ENCODE measurements at regions not wholly inside any gene's neighbourhood (a gene's known extent, or its start where the extent isn't known, plus 50 kb on each side); places are given as distances from the start of the nearest gene placed in this dataset.
"Not testable (repeated sequence)": the region's sequence is repeated elsewhere in the genome, so short reads cannot be mapped to it uniquely, and the experiment has no call there.

DNA sequence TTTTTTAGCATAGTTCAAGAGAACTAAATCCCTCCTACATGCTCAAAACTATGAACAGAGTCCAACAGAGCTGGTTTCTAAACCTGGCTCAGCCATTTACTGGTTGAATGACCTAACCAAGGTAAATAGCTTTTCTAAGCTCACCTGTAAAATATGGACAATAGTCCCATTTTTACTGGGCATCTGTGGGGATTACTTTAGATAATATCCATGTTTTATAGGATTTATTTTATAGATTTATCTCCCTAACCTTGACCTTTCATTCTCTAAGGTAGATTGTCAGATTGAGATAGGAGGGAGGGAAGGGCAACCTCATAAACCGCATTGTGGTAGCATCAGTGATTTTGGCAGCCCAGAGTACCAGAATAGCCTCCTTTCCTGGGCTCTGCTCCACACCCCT, 178.5 kb upstream of the TOX3 start:
- DNase-seq, result no peak

DNA sequence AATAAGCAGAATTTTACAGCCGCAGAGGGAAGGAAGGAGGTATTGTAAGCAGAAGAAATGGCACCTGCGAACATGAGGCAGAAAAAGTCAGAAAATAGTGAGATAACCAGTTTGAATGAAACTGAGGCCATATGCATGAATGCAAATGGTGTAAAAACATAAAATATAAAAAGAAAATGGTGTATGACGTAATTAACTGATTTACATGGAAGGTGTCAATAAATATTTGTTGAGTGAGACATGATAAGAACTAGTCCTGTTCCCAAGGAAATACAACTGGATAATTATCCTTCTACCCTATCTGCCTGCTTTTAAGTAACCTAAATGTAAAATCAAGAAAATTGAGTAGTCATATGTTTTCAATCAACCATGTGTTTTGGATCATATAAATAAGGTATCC, 178.1 kb upstream of the TOX3 start:
- no peak for DNase-seq

DNA sequence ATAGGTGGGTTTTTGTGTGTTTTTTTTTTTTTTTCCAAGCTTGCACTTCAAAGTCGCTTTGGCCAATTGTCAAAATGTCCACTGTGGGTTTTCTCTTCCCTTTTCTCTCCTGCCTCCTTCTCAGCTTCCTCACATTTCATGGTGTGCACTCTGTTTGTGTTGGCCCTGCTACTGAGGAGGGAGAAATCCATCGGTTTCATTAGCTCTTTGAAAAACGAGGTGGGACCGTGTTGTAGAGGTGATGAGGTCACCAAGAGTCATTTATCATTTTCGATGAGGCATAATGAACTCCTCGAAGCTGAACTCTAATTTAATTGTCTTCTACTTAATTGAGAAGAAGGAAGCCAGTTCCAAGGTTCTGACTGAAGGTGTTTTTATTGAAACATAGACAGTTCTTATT, 174.4 kb upstream of the TOX3 start:
- DNase-seq, result no peak

DNA sequence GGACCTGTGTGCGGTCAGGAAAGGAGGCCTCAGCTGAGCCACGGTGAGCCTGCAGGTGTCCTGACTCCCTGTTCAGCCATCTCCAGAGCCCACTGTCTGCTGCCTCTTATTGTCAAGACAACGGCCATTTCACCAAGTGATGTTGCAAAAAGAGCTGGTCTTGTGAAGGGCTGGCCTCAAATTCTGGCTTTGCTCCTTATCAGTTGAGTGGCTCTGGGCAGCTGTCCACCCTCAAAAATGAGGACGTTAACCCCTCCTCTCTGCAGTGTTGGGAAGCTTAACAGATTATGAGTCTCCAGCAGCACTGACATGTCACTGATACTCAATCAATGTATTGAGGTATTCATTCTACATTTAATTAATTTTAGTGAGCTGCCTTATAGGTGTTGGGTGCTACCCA, 171.1 kb upstream of the TOX3 start:
- DNase-seq, result no peak

DNA sequence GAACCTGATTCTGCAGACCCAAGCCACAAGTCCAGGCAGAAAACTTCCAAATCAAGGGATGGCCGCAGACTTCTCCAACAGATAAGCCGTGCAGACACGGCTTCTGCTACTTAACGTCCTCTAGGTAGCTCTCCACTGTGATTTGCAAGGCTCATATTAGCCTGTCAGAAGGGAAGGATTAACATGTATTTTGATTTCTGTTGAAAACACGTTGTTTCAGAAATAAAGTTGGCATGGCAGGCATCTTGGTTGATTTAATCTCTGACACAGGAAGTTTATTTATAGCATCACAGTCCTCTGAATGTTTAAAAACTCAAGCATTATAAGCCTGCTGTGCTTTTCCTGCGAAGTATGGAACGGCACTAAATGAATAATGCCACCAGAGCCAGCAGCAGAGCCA, 166.8 kb upstream of the TOX3 start:
- DNase-seq, result no peak

DNA sequence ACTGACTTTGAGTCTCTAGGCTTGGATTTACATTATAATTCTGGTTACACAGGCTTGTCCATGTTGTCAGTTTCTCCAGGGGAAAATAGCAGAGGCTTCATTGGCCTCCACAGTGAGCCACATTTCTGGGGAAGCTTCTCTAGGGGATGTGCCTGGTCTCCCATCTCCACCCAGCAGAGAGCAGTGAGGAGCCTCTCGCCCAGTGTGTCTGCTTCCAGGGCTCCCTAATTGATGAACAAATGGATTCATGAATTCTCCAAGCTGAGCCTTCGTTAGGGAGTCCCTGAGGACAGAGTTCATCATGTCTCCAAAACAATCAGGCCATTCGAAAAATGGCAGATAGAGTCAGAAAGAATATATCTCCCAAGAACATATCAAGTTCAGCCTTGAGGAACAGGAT, 162.4 kb upstream of the TOX3 start:
- DNase-seq, result no peak

DNA sequence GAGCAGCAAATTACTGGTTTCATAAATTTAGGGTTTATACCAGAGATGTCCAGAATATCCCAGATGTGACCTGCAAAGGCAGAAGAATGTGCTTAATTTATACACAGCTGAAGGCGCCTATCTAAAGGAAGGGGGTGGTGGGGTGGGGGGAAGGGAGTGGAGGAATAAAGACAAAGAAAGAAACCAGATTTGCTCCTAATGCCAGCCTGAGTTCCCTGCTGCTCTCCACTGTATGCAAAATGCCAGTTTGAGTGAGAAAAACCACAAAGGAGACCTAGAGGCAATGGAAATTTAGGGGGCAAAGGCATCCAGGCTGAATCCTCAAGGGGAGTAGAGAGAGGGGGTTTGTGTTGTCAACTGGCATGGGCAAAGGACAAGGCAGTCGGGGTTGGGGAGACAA, 161.5 kb upstream of the TOX3 start:
- no peak for DNase-seq

DNA sequence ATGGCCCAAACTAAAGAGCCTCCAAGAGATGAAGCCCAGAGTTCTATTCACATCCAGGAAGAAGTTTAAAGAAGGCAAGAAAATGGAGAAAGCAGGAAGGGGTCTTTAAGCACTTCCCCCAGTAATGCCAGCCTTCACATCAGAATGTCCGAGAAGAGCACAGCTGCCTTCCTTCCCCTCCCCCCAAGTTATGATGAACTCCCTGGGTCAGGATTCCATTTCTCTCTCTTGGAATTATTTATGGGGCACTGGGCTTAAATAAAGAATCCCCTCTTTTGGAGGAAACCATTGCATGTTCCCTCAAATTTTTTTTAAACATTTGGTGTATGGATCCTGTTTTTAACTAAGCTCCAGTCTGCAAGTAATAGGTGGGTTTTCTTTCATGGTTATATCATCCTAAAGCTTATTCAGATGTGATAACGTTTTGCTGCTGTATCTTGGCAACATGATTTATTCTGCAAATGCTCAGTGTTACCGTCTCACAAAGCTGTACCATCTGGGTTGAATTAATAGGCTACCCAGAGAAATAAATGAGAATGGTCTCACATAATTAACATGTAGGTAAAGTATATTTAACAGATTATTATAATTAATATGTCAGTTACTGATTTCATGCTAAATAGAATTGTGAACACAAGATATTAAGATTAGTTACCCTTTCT, 160.9 kb upstream of the TOX3 start:
- DNase-seq, result no peak

DNA sequence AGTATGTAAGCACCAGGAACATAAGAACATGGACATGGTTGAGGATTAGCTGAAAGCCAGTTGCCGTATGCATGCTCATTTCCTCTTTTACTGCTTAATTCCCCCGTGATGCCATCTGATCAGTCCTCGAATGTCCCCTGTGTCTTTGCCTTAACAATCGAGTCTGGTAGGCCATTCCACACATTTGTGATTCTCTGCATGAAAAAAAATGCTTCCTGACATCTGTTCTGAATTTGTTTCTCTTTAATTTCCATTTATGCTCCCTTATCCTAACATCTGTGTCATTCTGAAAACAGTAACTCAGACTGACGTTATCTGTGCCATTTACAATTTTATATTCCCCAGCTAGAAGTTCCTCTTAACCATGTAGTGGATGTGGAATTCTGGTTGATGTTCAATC, 158.2 kb upstream of the TOX3 start:
- no peak for DNase-seq

DNA sequence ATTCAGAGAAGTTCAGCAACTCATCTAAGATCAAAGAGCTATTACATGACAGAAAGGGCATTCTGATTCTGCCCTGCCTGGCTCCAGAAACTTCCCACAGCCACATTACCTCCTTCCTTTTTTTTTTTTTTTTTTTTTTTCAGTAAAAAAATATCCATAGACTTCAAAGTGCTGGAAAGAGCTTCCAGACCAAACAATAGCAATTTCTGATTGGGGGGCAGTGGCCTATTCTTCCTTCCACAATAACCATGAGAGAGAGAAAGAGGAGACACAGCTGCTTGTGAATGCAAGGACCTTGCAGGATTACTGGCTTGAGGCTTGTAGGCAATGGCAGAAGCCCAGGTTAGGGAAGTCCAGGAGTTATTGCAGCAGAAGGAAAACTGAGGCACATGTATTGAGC, 151.0 kb upstream of the TOX3 start:
- no peak for DNase-seq

DNA sequence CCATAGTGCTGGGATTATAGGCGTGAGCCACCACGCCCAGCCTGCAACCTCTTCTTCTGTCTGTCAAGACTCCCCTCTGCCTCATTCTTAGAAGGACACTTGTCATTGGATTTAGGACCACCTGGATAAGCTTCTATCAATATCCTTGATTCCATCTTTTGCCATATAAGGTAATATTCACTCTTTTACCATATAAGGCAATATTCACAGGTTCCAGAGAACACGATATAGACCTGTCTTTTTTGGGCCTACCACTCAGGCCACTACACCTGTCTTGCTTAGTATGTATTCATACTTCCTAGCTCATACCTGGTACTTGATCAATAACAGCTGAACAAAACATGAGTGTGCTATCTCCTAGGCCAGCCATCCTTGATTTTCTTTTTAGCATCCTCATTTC, 149.2 kb upstream of the TOX3 start:
- no peak for DNase-seq

DNA sequence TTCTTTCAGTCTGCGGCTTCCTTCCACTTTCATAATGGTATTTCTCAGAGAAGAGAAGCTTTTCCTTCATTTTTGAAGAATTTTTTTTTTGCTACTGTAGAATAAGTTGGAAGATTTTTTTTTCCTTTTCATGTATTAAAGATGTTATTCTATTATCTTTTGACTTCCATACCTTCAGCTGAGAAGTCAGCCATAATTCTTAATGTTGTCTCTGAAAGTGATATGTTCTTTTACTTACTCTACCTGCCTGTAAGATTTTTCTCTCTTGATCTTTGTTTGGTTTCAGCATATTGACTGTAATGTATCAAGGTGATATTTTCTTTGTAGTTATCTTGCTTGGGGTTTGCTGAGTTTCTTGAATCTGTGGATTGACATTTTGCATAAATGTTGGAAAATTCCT, 143.5 kb upstream of the TOX3 start:
- no peak for DNase-seq

DNA sequence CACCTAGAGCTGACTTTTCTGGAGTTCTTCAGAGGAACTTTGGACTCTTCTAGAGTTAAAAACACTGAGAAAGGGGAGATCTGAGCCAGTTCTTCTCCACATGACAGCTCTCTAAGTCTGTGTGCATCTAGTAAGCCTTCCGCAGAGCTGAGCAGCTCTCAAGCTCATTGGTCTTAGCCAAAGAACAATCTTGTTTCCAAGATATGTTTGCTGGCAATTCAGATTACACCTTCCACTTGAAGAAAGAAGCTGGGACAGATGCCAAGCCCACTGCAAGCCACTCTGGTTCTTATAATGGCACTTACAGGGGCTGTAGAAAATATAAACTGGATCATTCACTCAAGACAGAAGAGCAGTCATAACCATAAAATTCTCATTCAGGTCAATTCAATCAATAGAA, 134.1 kb upstream of the TOX3 start:
- DNase-seq, result no peak

DNA sequence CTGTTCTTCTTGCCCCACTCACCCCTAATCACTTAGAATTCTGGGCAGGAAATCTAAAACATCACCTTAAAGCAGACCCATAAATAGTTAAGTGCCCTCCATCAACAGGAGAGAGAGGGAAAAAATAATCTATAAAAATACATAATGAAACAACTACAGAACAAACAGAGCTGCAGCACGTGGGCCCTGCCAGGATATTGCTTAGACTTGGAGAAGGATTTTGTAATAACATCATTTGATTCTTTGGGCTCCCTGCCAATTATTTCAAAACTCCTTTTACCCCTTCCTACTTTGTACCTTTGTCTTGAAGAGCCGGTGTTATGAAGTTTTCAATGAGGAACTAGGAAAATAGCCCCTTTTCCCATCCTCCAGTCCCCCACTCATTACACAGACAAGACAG, 130.6 kb upstream of the TOX3 start:
- DNase-seq, result no peak

DNA sequence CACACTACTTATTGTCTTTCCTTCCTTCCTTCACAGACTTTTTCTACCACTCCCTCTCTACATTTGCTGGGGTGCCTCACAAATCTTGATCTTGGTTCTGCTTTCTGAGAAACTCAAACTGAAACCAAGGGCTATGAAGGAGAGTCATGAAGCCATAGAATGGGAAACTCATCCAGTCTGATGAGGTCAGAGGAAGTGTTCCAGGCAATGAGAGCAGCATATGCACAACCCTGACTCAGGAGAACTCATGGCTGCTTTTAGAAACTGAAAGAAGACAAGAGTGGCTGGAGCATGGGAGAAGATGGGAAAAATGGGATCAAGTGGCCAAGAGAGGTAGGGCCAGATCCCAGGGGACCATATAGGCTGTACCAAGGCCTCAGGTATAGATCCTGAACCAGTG, 130.0 kb upstream of the TOX3 start:
- DNase-seq, result no peak

DNA sequence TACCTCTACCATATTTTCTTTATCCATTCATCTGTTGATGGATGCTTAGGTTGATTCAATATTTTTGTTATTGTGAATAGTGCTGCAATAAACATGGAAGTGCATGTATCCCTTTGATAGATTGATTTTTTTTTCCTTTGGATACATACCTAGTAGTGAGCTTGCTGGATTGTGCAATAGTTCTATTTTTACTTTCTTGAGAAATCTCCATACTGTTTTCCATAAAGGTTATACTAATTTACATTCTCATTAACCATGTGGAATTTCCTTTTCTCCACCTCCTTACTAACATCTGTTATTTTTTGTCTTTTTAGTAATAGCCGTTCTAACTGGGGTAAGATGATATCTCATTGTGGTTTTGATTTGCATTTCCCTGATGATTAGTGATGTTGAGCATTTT, 124.6 kb upstream of the TOX3 start:
- DNase-seq, result no peak

DNA sequence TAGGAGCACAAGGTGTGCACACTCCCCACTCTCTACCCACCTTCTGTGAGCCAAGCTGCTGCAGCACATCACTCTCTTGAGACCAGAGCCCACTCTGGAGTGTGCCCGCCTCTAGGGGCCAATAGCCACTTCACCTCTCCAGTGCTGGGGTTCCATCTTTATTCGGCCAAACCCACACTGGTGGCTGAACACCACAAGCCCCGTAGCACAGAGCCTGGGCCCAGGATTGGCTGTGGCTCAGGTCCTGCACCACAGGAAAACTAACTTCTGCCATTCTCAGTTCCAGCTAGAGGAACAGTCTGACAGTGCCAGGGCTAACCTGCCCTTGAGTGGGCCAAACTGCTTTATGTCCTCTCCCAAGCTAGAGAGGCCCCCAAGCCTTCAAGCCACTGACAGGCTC, 111.0 kb upstream of the TOX3 start:
- DNase-seq, result no peak

DNA sequence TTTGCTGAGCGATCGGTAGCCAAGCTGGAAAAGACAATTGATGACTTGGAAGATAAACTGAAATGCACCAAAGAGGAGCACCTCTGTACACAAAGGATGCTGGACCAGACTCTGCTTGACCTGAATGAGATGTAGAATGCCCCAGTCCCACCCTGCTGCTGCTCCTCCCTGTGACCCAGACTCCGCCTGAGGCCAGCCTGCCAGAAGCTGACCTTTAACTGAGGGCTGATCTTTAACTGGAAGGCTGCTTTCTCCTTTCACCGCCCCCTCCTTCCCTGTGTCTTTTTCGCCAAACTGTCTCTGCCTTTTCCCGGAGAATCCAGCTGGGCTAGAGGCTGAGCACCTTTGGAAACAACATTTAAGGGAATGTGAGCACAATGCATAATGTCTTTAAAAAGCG, 109.0 kb upstream of the TOX3 start:
- DNase-seq, result not testable (repeated sequence)

DNA sequence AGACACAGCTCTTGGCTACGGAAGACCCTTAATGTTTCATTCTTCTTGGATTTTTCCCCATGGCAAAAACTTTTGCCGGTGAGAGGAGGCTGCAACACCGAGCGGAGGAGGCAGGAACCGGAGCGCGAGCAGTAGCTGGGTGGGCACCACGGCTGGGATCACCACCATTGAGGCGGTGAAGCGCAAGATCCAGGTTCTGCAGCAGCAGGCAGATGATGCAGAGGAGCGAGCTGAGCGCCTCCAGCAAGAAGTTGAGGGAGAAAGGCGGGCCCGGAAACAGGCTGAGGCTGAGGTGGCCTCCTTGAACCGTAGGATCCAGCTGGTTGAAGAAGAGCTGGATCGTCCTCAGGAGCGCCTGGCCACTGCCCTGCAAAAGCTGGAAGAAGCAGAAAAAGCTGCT, 108.2 kb upstream of the TOX3 start:
- not testable (repeated sequence) for DNase-seq

DNA sequence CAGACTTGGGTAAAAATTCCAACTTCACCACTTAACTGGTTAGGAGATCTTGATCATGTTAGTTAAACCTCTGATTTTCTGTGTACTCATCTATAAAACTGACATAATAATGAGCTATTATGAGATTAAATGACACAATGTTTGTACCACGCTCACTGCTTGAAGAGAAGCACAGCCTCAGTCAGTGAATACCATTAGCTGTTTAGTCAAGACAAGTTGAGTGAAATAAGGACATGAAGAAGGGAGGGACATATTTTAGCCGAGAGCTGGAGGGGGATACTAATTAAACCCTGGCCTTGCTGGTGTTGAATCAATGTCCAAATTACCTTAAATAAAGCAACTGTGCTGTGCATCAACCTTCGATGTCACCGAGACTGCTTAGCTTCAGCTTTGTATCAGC, 105.1 kb upstream of the TOX3 start:
- no peak for DNase-seq

DNA sequence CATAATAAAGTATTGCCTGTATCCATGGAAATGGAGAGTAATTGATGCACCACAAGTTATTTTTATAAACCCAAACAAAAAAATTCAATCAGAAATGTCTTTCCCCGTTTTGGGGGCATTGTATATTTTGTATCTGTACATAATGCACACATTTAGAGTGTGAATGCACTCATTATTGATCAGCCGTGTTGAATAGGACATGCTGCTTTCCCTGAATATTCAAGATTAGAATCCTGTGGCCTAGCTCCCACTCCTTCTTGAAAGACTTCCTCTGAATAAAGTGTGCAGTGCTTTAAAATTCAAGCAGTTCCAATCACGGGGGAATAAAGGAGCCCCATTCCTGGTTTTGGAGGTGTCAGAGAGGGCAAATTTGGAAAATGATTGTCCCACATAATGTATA, 103.8 kb upstream of the TOX3 start:
- DNase-seq, result no peak

DNA sequence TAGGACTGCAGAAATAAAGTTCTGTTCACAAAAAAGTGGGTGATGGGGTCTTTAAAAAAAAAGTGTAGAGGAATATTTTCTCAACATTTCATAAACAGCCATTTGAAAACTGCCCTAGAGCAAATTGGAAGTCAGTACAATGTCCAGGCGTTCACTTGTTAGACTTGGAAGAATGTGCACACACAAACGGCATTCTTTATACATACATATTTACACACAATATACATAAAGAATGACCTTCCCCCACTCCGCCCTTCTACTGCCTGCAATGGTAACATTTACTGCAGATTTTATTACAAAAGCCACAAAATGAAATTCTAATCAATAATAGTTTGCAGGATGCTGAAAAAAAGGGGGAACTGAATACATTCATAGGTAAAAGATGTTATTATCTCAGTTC, 103.4 kb upstream of the TOX3 start:
- DNase-seq, result no peak

DNA sequence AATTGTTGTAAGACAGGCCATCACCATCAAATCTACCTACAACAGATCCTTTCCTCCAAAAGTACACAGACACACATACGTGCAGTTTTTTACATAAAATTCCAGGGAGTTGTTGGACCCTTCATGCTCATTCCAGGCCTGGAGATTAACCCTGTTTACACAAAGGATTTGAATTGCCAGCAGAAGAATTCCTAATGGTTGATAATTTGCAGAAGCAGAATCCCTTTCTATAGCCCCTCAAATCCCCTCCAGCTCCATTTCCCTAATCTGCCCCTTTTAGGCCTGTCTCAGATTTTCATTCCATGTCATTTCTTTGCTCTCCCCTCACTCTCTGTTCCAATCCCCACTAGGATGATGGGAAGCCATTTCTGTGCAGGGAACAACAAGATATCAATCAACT, 102.9 kb upstream of the TOX3 start:
- no peak for DNase-seq

DNA sequence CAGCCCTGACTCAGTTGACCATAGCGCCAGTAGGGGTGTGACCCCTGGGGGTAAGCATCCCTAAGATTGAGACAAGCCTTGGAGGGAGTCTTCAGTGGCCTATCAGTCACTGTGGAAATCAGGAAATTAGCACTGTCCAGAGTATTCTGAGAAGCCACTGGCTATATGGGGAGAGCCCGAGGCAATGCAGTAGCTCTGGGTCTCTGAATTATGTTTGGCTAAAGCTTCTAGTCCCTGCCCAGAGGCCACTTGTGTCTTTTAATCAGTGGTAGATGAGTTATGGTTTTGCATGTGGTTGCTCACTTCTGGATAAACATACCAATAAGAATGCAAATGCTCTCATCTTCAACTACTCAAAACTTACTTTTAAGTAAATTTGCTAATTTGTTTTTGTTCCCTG, 100.6 kb upstream of the TOX3 start:
- no peak for DNase-seq

DNA sequence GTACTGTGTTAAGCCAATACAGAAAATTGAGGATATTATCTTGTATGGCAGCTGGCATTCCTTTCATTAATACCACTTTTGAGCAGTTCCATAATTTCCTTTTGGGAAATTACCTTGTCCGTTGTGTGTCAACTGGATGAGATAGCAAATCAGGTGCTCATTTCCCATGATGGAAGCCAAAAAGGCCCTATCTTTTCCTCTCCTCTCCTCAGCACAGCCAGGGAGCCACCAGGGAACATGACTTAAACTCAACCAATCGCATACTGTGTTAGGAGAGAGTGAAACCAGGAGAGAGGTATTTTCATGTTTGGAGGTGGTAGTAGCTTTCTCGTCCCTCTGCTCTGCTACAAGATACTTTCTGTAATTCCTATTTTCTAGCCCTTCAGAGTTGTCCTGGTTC, 96.1 kb upstream of the TOX3 start:
- DNase-seq, result no peak

DNA sequence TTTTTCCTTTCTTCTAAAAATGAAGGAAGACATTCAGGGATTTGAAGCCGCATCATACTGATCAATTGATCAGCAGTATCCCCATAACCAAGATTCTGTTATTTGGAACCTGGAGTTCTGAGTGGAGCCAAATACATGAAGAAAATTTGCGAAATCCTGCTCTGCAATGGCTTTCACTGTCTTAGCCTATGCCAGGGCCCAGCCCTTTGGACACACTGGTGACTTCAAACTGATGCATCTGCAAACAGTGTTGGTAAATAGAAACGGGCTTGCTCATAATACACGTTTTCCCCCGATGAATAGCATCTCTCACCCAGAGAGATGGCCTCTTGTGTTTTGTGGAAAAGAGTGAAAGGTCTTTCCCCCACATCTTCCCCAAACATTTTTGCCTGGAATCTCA, 87.6 kb upstream of the TOX3 start:
- DNase-seq, result no peak

Measured in CD4-positive, alpha-beta T cell treated with Interleukin-1 beta for 1 hour (primary cell).